NCI-H748 treated with DMSO at 0.1 percent for 48 hours (cell line): ENCODE measurements at regions not wholly inside any gene's neighbourhood (a gene's known extent, or its start where the extent isn't known, plus 50 kb on each side); places are given as distances from the start of the nearest gene placed in this dataset.
"Not testable (repeated sequence)": the region's sequence is repeated elsewhere in the genome, so short reads cannot be mapped to it uniquely, and the experiment has no call there.

Source experiments
- DNase-seq: peaks from one replicate; lab custom pipeline; 2025; lab: John Stamatoyannopoulos, UW

DNA sequence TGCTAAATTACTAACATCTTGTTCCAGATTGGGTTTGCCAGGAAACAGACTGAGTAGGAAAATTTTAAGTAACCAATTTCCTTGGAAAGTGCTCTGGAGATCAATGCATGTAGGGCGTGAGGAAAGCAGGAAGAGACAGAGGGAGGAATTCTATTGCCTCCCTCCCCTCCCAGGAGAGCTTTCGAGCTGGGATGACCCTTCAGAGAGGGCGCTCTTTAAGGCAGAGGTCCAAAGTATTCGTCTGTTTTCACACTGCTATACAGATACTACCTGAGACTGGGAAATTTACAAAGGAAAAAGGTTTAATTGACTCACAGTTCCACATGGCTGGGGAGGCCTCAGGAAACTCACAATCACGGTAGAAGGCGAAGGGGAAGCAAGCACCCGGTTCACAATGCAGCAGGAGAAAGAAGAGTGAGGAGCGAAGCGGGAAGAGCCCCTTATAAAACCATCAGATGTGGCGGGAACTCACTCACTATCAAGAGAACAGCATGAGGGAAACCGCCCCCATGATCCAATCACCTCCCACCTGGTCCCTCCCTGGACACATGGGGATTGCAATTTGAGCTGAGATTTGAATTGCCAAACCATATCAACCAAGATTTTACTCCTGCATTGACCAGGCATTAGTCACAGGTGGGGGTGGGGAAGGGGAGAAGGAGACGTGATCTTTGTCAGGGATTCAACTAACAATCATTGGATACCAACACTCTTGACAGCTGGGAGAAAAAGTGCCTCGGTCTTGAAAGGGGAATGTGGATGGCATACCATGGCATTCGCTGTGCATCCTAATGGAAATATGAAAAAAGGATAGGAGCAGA is 63.8 kb downstream of the SLITRK2 start:
- DNase-seq = no peak

DNA sequence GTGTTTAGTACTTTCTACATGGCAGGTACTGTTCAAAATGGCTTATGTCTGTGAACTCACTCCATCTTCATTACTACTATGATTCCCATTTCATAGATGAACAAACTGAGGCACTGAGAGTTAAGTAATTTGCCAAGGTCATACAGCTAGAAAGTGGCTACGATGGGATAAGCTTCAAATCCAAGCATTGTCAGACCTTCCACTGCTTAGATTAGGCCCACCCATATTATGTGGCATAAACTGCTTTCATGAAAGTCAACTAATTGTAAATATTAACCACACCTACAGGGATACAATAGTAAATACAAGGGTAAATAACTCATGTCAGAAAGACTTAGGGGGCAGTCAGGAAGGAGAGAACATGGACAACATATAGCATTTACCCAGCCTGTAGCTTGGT is 68.8 kb downstream of the SLITRK2 start:
- DNase-seq = no peak

DNA sequence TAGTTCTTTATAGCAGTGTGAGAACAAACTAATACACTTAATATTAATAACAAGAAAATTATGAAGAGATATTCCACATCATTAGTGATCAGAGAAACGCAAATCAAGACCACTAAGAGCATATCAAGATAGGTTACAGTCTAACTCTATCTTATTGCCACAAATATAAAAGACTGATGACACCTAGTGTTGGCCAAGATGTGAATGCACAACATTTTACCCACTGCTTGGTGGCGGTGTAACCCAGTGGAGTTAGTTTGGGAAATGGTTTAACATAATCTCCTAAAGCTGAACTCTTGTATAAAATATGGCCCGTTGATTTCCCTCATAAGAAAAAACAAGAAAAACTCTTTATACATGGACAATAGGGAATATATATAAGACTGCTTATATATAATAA is 92.4 kb downstream of the SLITRK2 start:
- no peak for DNase-seq

- DNase-seq = no peak
Measured at GRCh38 chrX:145919400-145919799, 101.8 kb downstream of the SLITRK2 start.

DNA sequence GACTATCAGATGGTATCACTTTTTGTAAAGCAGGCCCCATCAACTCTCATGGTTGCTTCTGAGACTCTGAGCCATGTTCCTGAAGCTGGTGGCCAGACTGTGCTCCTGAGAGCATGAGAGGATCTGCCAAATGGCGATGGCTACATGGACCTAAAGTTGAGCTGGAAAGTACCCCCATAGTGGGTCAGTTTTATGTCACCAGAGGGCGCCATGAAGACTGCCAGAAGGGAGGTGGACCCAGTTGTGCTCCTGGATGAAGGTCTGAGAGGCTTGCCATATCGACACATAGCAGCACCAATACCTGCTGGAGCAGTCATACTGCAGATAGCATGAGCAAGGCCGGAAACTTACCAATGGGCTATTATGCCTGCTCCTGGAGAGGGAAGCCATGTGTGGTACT is 105.7 kb downstream of the SLITRK2 start:
- no peak for DNase-seq

- no peak for DNase-seq
Measured at GRCh38 chrX:145936769-145937168, 119.1 kb downstream of the SLITRK2 start.

DNA sequence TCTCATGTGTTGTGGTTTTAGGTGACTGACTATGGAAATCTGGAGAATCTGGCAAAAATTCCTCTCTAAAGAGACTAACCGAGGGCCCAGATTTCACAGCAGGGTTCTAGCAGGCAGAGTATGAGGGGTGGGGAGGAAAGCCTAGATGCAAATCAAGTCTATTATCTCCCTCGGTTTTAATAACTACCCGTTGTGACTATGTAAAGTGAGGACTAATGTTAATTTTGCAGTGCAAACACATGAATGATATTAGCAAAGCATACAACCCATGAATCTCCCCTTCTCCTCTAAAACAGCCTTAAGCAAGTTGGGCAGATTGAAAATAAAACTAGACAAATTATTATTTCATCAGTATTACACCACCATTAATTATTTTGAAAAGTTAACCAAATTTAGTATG is 131.4 kb downstream of the SLITRK2 start:
- no peak for DNase-seq

GRCh38 chrX:145953628-145954027 is 136.0 kb downstream of the SLITRK2 start:
- no peak for DNase-seq

- no peak for DNase-seq
Measured at GRCh38 chrX:145990051-145990450, 172.4 kb downstream of the SLITRK2 start.

GRCh38 chrX:146006637-146007036 is 189.0 kb downstream of the SLITRK2 start:
- DNase-seq = no peak

DNA sequence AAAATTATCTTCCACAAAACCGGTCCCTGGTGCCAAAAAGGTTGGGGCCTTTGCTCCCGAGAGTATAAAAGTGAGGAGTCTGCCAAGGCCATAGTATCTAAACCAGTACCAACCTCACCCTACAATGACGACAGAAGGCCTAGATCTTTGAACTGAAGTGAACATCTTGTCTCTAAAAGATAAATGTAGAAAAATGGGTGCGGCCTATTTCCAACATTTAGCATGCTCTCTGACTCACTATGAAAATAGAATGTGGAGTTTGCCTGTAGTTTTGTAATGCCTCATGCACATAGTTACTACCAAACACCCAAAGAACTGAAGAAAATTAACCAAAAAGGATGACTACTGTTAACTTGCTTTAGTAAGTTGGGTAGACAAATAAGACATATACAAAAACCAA is 218.4 kb downstream of the SLITRK2 start:
- no peak for DNase-seq

GRCh38 chrX:146041741-146042140 is 224.1 kb downstream of the SLITRK2 start:
- DNase-seq = no peak

DNA sequence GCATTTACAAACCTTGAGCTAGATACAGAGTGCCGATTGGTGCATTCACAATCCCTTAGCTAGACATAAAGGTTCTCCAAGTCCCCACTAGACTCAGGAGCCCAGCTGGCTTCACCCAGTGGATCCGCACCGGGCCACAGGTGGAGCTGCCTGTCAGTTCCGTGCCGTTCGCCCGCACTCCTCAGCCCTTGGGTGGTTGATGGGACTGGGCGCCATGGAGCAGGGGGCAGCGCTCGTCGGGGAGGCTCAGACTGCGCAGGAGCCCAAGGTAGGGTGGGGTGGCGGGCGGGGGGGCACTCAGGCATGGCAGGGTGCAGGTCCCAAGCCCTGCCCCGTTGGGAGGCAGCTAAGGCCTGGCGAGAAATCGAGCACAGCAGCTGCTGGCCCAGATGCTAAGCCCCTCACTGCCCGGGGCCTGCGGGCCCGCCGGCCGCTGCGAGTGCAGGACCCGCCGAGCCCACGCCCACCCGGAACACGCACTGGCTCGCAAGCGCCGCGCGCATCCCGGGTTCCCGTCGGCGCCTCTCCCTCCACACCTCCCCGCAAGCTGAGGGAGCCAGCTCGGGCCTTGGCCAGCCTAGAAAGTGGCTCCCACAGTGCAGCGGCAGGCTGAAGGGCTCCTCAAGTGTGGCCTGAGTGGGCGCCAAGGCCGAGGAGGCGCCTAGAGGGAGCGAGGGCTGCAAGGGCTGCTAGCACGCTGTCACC is 228.5 kb downstream of the SLITRK2 start:
- DNase-seq = not testable (repeated sequence)

DNA sequence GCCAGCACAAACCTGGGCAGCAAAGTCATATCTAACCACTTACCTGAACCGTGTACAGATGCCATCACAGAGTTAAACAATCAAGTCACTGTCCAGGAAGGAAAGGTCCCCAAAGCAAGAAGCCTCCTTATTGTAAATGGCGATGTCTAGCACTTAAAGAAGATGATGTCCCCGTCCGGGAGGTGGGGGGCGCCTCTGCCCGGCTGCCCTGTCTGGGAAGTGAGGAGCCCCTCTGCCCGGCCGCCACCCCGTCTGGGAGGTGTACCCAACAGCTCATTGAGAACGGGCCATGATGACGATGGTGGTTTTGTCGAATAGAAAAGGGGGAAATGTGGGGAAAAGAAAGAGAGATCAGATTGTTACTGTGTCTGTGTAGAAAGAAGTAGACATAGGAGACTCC is 231.9 kb downstream of the SLITRK2 start:
- DNase-seq = not testable (repeated sequence)

DNA sequence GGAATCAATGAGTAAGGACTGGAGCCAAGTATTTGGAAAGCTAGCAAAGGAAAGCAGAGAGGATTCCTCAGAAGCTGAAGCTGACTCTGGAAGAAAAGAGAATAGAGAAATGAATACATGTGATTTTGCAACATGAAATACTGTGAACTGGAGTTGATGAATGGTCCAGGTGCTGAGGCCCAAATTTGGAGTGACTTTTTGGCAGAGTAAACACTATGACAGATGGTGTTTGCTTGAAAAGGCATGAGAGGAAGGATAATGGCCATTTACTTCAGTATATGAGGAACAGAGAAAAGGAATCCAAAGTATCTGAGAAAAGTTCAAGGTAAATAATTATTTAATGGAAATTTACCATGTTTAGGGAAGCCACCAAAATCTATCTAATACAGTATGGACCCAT is 236.7 kb downstream of the SLITRK2 start:
- no peak for DNase-seq

- no peak for DNase-seq
Measured at GRCh38 chrX:146055733-146056132, 238.1 kb downstream of the SLITRK2 start.

- DNase-seq = no peak
Measured at GRCh38 chrX:146056511-146057081, 239.0 kb downstream of the SLITRK2 start.

GRCh38 chrX:146064156-146064555 is 246.5 kb downstream of the SLITRK2 start:
- no peak for DNase-seq

DNA sequence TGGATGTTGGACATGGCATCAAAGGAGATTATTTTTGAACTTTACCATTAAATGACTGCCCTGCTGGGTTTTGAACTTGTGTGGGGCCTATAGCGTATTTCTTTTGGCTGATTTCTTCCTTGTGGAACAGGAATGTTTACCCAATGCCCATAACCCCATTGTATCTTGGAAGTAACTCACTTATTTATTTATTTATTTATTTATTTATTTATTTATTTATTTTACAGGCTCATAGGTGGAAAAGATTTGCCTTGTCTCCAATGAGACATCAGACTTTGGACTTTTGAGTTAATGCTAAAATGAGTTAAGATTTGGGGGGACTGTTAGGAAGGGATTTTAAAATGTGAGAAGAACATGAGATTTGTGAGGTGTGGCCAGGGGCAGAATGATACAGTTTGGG is 273.1 kb downstream of the SLITRK2 start:
- no peak for DNase-seq

DNA sequence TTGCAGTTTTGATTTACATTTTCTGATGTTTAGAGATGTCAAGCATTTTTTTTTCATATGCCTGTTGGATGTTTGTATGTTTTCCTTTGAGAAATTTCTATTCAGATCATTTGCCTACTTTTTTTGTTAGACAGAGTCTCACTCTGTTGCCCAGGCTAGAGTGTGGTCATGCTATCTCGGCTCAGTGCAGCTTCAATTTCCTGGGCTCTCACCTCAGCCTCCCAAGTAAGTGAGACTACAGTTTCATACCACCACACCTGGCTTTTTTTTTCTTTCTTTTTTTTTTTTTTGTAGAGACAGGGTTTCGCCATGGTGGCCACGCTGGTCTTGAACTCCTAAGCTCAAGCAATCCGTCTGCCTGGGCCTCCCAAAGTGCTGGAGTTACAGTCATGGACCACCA is 291.7 kb downstream of the SLITRK2 start:
- no peak for DNase-seq

DNA sequence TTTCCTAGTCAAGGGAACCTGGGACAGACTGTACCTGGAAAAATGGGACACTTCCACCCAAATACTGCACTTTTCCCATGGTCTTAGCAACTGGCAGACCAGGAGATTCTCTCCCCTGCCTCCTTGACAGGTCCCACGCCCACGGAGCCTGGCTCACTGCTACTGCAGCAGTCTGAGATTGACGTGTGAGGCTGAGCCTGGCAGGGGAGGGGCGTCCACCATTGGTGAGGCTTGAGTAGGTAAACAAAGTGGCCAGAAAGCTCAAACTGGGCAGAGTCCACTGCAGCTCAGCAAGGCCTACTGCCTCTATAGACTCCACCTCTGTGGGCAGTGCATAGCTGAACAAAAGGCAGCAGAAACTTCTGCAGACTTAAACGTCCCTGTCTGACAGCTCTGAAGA is 301.4 kb downstream of the SLITRK2 start:
- DNase-seq = not testable (repeated sequence)

DNA sequence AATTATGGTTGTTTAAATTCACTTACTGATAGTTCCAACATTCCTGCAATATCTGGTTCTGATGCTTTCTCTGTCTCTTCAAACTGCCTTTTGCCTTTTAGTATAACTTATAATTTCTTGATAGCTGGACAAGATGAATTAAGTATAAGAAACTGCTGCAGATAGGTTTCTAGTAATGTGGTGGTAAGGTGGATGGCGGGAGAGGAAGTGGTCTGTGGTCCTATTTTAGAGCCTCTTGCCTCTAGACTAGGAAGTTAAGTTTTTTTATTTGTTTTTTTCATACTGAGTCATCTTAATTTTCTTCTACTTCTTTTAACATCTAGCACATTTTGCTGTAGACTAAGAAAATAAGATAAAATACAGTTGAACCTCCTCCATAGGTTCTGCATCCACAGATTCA is 310.0 kb downstream of the SLITRK2 start:
- no peak for DNase-seq

GRCh38 chrX:146141221-146141620 is 323.6 kb downstream of the SLITRK2 start:
- no peak for DNase-seq
